DMS53 treated with DMSO at 0.1 percent for 48 hours (cell line): ENCODE measurements at regions not wholly inside any gene's neighbourhood (a gene's known extent, or its start where the extent isn't known, plus 50 kb on each side); places are given as distances from the start of the nearest gene placed in this dataset.
"Not testable (repeated sequence)": the region's sequence is repeated elsewhere in the genome, so short reads cannot be mapped to it uniquely, and the experiment has no call there.

ENCODE experiments used
- DNase-seq: peaks from one replicate; lab custom pipeline; 2025; ENCODE audit not compliant: unreplicated experiment; lab: John Stamatoyannopoulos, UW

GRCh38 chrX:53883196-53883595, 161.1 kb downstream of the PHF8 start:
- no peak for DNase-seq

- DNase-seq, result peak; percentile 58
These were observed 161.9 kb downstream of the PHF8 start for GRCh38 chrX:53882331-53882730.

- DNase-seq, result not testable (repeated sequence)
These were observed 163.5 kb downstream of the PHF8 start for GRCh38 chrX:53880786-53881185.

GRCh38 chrX:53859890-53860289, 173.4 kb upstream of the HUWE1 start:
- DNase-seq, result no peak

GRCh38 chrX:53831662-53832635, 145.4 kb upstream of the HUWE1 start:
- DNase-seq, result peak; percentile 50

- no peak for DNase-seq
These were observed 138.2 kb upstream of the HUWE1 start for GRCh38 chrX:53824686-53825085.

- DNase-seq, result not testable (repeated sequence)
These were observed 131.6 kb upstream of the HUWE1 start for GRCh38 chrX:53818115-53818514.

GRCh38 chrX:53817548-53817947, 131.0 kb upstream of the HUWE1 start:
- DNase-seq, result no peak

- no peak for DNase-seq
These were observed 127.3 kb upstream of the HUWE1 start for GRCh38 chrX:53813670-53814440.

- DNase-seq, result no peak
These were observed 111.8 kb upstream of the HUWE1 start for GRCh38 chrX:53798281-53798680.

GRCh38 chrX:53795576-53795975, 109.1 kb upstream of the HUWE1 start:
- no peak for DNase-seq

- no peak for DNase-seq
These were observed 107.7 kb upstream of the HUWE1 start for GRCh38 chrX:53794181-53794580.

GRCh38 chrX:53768865-53769264, 82.3 kb upstream of the HUWE1 start:
- no peak for DNase-seq

- no peak for DNase-seq
These were observed 81.9 kb upstream of the HUWE1 start for GRCh38 chrX:53768451-53768850.

- DNase-seq, result no peak
These were observed 81.0 kb upstream of the HUWE1 start for GRCh38 chrX:53767544-53767943.

GRCh38 chrX:53757181-53757580, 70.7 kb upstream of the HUWE1 start:
- not testable (repeated sequence) for DNase-seq

GRCh38 chrX:53746718-53747117, 60.2 kb upstream of the HUWE1 start:
- no peak for DNase-seq

GRCh38 chrX:53743244-53743643, 56.7 kb upstream of the HUWE1 start:
- DNase-seq, result no peak

- DNase-seq, result no peak
These were observed 51.9 kb upstream of the HUWE1 start for GRCh38 chrX:53738370-53738906.
